ENCODE measurements at regions not wholly inside any gene's neighbourhood (a gene's known extent, or its start where the extent isn't known, plus 50 kb on each side); places are given as distances from the start of the nearest gene placed in this dataset.

DNA sequence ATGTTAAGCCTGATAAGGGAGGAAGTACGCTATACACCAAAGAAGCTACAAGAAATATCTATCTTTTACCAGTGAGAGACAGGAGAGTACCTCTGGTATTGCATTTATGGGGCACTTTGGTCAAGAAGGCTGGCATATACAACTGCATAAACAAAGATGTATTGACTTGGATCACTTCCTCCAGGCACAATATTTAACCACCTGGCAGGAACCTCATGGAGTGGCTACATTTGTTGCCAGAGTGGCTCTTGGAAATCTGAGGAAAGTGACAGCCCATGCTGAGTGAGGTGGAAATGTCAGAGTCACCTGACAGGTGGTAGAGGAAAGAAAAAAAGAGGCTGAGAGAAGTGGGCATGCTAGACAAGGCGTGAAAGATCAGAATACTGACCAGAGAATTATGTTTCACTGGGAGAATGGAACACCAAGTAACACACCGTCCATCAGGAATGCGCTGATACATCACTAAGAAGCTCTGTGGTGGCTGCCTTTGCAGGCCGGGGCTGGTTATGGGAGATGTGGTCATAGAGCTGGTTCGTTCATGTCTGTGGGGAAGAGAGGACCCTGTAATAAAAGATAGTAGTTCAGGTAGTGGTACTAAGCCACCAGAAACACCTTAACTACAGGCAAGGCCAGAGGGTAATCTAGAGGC, 61.4 kb upstream of the UFL1 start:
- DNase-seq: no peak

DNA sequence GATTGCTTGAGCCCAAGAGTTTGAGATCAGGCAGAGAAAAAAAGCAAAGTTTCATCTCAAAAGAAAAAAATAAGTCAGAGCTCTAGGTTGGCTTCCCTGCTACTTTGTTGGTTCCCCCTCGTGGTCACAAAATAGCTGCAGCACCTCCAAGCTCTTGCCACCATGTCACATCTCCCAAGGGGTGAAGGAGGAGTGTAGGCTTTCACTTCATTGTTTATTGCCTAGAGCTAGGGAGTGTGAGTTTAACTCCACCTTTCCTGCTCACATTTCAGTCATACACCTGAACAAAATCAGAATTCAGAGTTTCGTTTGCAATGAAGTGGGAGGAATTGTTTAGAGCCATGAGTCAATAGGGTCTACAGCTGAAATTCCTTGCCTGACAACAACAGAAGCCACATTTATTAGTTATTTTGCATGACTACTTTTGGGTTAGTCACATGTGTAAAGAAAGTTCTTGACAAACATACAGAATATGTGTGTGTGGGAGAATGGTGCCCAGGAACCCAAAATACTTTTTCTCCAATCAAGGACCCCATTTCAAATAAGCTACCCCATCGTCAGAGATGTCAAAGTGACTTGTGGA, 56.2 kb upstream of the UFL1 start:
- DNase-seq: no peak

DNA sequence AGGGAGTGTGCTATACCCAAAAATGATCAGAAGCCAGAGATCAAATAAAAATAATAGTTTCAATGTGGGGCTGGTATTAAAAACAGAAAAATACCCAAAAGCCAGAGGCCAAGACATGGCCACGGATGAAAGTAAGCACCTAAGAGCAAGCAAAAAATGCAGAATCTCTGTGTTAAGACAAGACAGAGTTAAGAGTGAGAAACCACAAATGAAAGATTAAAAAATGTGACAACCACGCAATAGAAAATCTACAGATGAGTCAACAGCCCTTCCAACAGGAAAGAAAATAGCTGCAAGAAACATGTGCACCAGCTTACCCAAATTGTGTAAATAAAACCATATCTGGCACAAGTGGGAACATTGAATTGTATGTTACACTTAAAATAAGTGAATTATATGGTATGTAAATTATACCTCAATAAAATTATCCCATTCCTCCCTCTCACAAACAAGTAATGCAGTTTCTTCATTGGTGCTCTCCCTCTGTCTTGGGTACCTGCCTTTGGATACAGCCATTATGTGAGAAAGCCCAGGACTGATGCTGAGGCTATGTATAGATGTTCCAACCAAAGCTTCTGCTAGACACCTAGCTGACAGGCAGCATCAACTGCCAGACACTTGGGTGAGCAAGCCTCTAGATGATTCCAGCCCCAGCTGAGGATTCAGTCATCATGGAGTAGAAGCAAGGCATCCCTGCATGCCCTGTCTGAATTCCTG, 55.3 kb upstream of the UFL1 start:
- peak in 7 of 58 donors; percentile 2 to 7 (median 3) for DNase-seq

DNA sequence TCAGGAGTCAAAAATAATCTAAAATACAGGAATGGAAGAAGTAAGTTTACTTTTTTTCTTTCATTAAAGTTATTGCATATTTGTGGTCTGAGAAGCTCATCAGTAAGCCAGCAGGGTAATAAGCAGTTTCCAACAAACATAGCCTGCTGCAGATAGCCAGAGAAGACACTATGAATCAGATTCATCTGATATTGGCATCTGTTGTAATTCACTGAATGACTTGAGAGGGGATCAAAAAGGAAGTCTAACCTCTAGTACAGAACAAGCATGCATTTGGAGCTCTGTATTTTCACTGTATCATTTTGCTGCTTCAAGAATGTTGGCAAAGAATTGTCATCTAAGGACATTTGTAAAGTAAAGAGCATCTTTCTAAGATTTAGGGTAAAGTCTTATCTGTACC, 53.8 kb upstream of the UFL1 start:
- no peak for DNase-seq

DNA sequence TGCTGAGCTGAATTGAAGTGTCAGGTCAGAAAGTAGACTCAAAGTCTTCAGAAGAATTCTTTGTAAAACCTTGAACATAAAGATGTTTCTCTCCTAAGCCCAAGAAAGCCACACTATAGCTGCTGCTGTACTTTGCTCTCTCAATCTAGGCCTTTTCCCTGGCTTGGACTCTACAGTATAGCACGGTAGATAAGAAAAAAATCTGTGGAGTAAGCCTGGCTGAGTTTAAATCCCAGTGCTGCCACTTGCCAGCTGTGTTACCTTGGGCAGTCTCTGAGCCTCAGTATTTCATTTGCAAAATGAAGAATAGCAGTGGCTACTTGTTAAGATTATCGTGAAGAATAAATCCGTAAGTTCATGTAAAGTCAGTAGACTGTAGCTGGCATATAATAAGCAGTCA, 53.3 kb upstream of the UFL1 start:
- no peak for DNase-seq

DNA sequence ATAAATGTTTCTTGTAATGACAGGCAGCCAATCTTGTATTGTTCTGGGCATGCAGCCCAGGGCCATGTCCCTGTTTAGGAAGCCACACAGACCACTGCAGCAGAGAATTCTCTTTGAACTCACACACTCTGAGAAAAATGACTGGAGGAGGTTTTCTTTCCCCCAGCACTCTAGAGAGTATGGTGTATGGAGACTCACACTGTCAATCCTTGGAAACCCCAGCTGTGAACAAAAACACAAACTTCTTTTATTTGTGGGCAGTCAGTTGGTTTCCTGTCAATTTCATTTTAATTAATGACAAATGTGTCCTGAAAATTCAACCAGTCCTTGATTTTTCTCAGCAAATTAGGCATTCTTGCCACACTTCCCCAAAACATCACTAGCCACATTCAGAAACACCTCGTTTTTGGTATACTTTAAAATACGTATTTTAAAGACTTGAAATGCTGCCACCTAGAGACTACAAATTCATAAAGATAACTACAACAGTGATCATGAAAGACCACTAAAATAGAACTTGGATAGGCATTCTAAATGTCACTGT, 52.9 kb upstream of the UFL1 start:
- DNase-seq: peak in 6 of 58 donors; percentile 1 to 18 (median 6)

DNA sequence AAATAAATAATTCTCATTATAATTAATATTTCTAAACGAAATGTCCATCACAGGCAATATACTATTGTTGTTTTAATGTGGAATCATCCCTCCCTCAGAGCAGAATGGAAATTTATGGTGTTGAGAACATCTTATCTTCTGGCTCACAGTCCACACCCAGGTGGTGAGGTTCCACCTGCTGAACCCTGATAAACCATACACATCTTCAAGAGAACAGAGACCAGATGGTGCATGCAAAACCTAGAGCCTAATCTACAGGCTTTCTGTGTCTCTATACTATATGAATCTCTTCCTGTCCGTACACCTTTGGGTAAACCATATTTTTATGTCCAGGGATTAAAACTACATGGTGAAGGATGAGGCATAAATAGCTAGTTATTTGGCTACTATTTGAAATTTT, 52.3 kb upstream of the UFL1 start:
- DNase-seq: no peak

DNA sequence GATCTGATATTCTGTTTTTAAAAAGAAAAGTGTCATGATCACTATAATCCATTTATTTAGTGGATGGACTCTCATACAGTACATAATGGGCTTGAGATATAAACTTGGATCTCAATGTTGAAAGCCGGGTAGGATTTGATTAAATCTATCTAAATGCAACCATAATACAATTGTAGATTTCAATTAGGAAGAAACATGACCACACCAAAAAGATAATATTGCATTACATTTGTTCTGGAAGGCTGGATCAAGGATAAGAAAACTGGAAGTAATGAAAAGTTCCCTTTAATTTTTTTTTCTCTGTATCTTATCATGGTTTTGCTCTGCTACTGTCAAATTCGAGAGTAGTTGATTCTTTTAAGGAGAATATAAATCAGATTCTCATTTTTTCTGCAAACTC, 51.3 kb upstream of the UFL1 start:
- no peak for DNase-seq

Measured in anterior cingulate cortex (tissue), 58 donors.